ENCODE measurements at regions not wholly inside any gene's neighbourhood (a gene's known extent, or its start where the extent isn't known, plus 50 kb on each side); places are given as distances from the start of the nearest gene placed in this dataset.

GRCh38 chr5:6107675-6108539 is 270.4 kb downstream of the MED10 start:
- TF ChIP-seq CTCF (conservative IDR thresholded peaks at IDR 0.05 in 1 of 2, IDR thresholded peaks at IDR 0.05 in 1 of 2; ENCODE audit: low read depth in 1 of 2, low read length in 2 of 2), result no peak
- no peak for TF ChIP-seq EZH2 (IDR thresholded peaks at IDR 0.05; ENCODE audit: low read length, missing control alignments)

Data from fibroblast of lung (primary cell).